CD4-positive, alpha-beta T cell treated with Interleukin-15 for 1 hour (primary cell): ENCODE measurements at regions not wholly inside any gene's neighbourhood (a gene's known extent, or its start where the extent isn't known, plus 50 kb on each side); places are given as distances from the start of the nearest gene placed in this dataset.

Experiments
- DNase-seq: peaks from one replicate; pipeline ENCODE4 v3.0.0-alpha.2; 2020

- DNase-seq, result no peak
Measured at GRCh38 chr20:51335329-51335841, 207.1 kb downstream of the NFATC2 start.

- DNase-seq, result no peak
Measured at GRCh38 chr20:51334609-51335008, 207.9 kb downstream of the NFATC2 start.

- DNase-seq, result no peak
Measured at GRCh38 chr20:51333971-51334370, 208.5 kb downstream of the NFATC2 start.

- no peak for DNase-seq
Measured at GRCh38 chr20:51333446-51333845, 209.1 kb downstream of the NFATC2 start.

GRCh38 chr20:51331481-51331880 is 211.0 kb downstream of the NFATC2 start:
- no peak for DNase-seq

GRCh38 chr20:51329845-51330244 is 212.7 kb downstream of the NFATC2 start:
- no peak for DNase-seq

- DNase-seq, result no peak
Measured at GRCh38 chr20:51327251-51327841, 215.2 kb downstream of the NFATC2 start.

GRCh38 chr20:51326201-51326819 is 216.2 kb downstream of the NFATC2 start:
- no peak for DNase-seq

- DNase-seq, result no peak
Measured at GRCh38 chr20:51322164-51322707, 220.3 kb downstream of the NFATC2 start.

- no peak for DNase-seq
Measured at GRCh38 chr20:51321343-51322163, 221.0 kb downstream of the NFATC2 start.

- DNase-seq, result no peak
Measured at GRCh38 chr20:51319522-51319921, 223.0 kb downstream of the NFATC2 start.

GRCh38 chr20:51318058-51318949 is 224.2 kb downstream of the NFATC2 start:
- DNase-seq, result no peak

GRCh38 chr20:51315390-51315789 is 227.1 kb downstream of the NFATC2 start:
- DNase-seq, result no peak

- no peak for DNase-seq
Measured at GRCh38 chr20:51313358-51313827, 229.1 kb downstream of the NFATC2 start.

- DNase-seq, result no peak
Measured at GRCh38 chr20:51312480-51312783, 230.1 kb downstream of the NFATC2 start.

- no peak for DNase-seq
Measured at GRCh38 chr20:51311636-51312479, 230.7 kb downstream of the NFATC2 start.

- no peak for DNase-seq
Measured at GRCh38 chr20:51310216-51310615, 232.3 kb downstream of the NFATC2 start.

GRCh38 chr20:51309128-51309527 is 233.4 kb downstream of the NFATC2 start:
- no peak for DNase-seq

- DNase-seq, result peak; percentile 60
Measured at GRCh38 chr20:51306521-51307358, 235.8 kb downstream of the NFATC2 start.

GRCh38 chr20:51306081-51306480 is 236.4 kb downstream of the NFATC2 start:
- DNase-seq, result no peak
